NCI-H187 treated with DMSO at 0.1 percent for 48 hours (cell line): ENCODE measurements at regions not wholly inside any gene's neighbourhood (a gene's known extent, or its start where the extent isn't known, plus 50 kb on each side); places are given as distances from the start of the nearest gene placed in this dataset.

Experiments
- DNase-seq: peaks from one replicate; lab custom pipeline; 2025; lab: John Stamatoyannopoulos, UW

GRCh38 chr3:76972624-76973296 lies 67.1 kb upstream of the ROBO2 start:
- no peak for DNase-seq

- DNase-seq = no peak
Measured at GRCh38 chr3:76976996-76977395, 62.9 kb upstream of the ROBO2 start.

- no peak for DNase-seq
Measured at GRCh38 chr3:76985645-76986044, 54.3 kb upstream of the ROBO2 start.

GRCh38 chr3:76986876-76987474 lies 52.9 kb upstream of the ROBO2 start:
- no peak for DNase-seq
